H9 (cell line): ENCODE measurements at regions not wholly inside any gene's neighbourhood (a gene's known extent, or its start where the extent isn't known, plus 50 kb on each side); places are given as distances from the start of the nearest gene placed in this dataset.

Experiments used
- DNase-seq: peaks from one replicate; pipeline ENCODE4 v3.0.0-alpha.2; 2017
- H2AFZ ChIP-seq: one replicate; pipeline ENCODE4 v1.6.1; 2013; ENCODE audit warnings: mild to moderate bottlenecking, low read length, control low read depth, moderate library complexity
- H2AK5ac ChIP-seq: 2 replicates; pipeline ENCODE4 v1.6.1; 2013; ENCODE audit warnings: low read length, control low read depth, mixed read lengths; ENCODE audit not compliant: insufficient read length
- H2BK120ac ChIP-seq: one replicate; pipeline ENCODE4 v1.6.1; 2013; ENCODE audit warnings: low read depth, mild to moderate bottlenecking, low read length, control low read depth, inconsistent platforms; ENCODE audit not compliant: poor library complexity, severe bottlenecking
- H2BK12ac ChIP-seq: 2 replicates; pipeline ENCODE4 v1.6.1; 2013; ENCODE audit warnings: low read length, control low read depth, mixed read lengths, low read depth; ENCODE audit not compliant: insufficient read length
- H2BK15ac ChIP-seq: 2 replicates; pipeline ENCODE4 v1.6.1; 2013; ENCODE audit warnings: low read depth, low read length, control low read depth
- H2BK20ac ChIP-seq: one replicate; pipeline ENCODE4 v1.6.1; 2013; ENCODE audit warnings: low read depth, mild to moderate bottlenecking, low read length, control low read depth, inconsistent platforms; ENCODE audit not compliant: poor library complexity, severe bottlenecking
- H2BK5ac ChIP-seq: 2 replicates; pipeline ENCODE4 v1.6.1; 2013; ENCODE audit warnings: low read length, control low read depth, mixed read lengths; ENCODE audit not compliant: insufficient read length
- H3K14ac ChIP-seq: 2 replicates; pipeline ENCODE4 v1.6.1; 2013; ENCODE audit warnings: low read length, control low read depth; ENCODE audit not compliant: insufficient read depth
- H3K18ac ChIP-seq: 2 replicates; pipeline ENCODE4 v1.6.1; 2013; ENCODE audit warnings: low read depth, mild to moderate bottlenecking, mixed read lengths, low read length, control low read depth; ENCODE audit not compliant: insufficient read length
- H3K23ac ChIP-seq: 2 replicates; pipeline ENCODE4 v1.6.1; 2013; ENCODE audit warnings: low read length, control low read depth, mixed read lengths, low read depth; ENCODE audit not compliant: insufficient read length
- H3K23me2 ChIP-seq: 2 replicates; pipeline ENCODE4 v1.6.1; 2013; ENCODE audit warnings: low read depth, mild to moderate bottlenecking, mixed read lengths, low read length, control low read depth; ENCODE audit not compliant: insufficient read length, poor library complexity, severe bottlenecking
- H3K27ac ChIP-seq: 2 replicates; pipeline ENCODE4 v1.5.1; 2013; ENCODE audit warnings: low read length, control low read depth, mixed read lengths, low read depth; ENCODE audit not compliant: insufficient read length
- H3K27me3 ChIP-seq: 2 replicates; pipeline ENCODE4 v1.6.1; 2013; ENCODE audit warnings: low read length, control low read depth, inconsistent platforms; ENCODE audit not compliant: insufficient read depth
- H3K4ac ChIP-seq: 2 replicates; pipeline ENCODE4 v1.6.1; 2013; ENCODE audit warnings: low read depth, mild to moderate bottlenecking, control low read depth, inconsistent platforms, low read length, moderate library complexity
- H3K4me1 ChIP-seq: 2 replicates; pipeline ENCODE4 v1.6.1; 2013; ENCODE audit warnings: low read length, control low read depth, inconsistent platforms; ENCODE audit not compliant: insufficient read depth
- H3K4me2 ChIP-seq: 2 replicates; pipeline ENCODE4 v1.6.1; 2013; ENCODE audit warnings: low read length, control low read depth, mixed read lengths; ENCODE audit not compliant: insufficient read length, insufficient read depth
- H3K56ac ChIP-seq: 2 replicates; pipeline ENCODE4 v1.6.1; 2013; ENCODE audit warnings: low read depth, mild to moderate bottlenecking, mixed read lengths, low read length, control low read depth; ENCODE audit not compliant: insufficient read length
- H3K79me1 ChIP-seq: 2 replicates; pipeline ENCODE4 v1.6.1; 2013; ENCODE audit warnings: low read depth, mild to moderate bottlenecking, moderate library complexity, low read length, control low read depth, inconsistent platforms; ENCODE audit not compliant: insufficient read depth, poor library complexity, severe bottlenecking
- H3K79me2 ChIP-seq: 2 replicates; pipeline ENCODE4 v1.6.1; 2013; ENCODE audit warnings: low read length, control low read depth, inconsistent platforms; ENCODE audit not compliant: insufficient read depth
- H3K9ac ChIP-seq: 2 replicates; pipeline ENCODE4 v1.6.1; 2013; ENCODE audit warnings: low read length, control low read depth, mixed read lengths; ENCODE audit not compliant: insufficient read length; ENCODE audit errors: extremely low read depth
- H3K9me3 ChIP-seq: one replicate; pipeline ENCODE4 v1.6.1; 2013; ENCODE audit warnings: low read depth, low read length, inconsistent platforms; ENCODE audit not compliant: control insufficient read depth
- H3T11ph ChIP-seq: one replicate; pipeline ENCODE4 v1.6.1; 2013; ENCODE audit warnings: mild to moderate bottlenecking, low read length, control low read depth, inconsistent platforms
- H4K20me1 ChIP-seq: one replicate; pipeline ENCODE4 v1.6.1; 2013; ENCODE audit not compliant: control insufficient read depth, insufficient read length, insufficient read depth
- H4K5ac ChIP-seq: 2 replicates; pipeline ENCODE4 v1.6.1; 2013; ENCODE audit warnings: low read depth, mild to moderate bottlenecking, mixed read lengths, low read length, control low read depth; ENCODE audit not compliant: insufficient read length
- H4K8ac ChIP-seq: replicated peaks from 2 replicates; pipeline ENCODE4 v1.6.1; 2013; ENCODE audit warnings: low read length, control low read depth, mixed read lengths, low read depth; ENCODE audit not compliant: insufficient read length
- H4K91ac ChIP-seq: 2 replicates; pipeline ENCODE4 v1.6.1; 2013; ENCODE audit warnings: low read depth, mild to moderate bottlenecking, moderate library complexity, mixed read lengths, low read length, control low read depth; ENCODE audit not compliant: insufficient read length
- H3K27ac Mint-ChIP-seq, 3 experiments: 2 replicates in 2 of 3; 3 replicates in 1 of 3; pipeline ENCODE4 v1.8.0; 2020 to 2021; ENCODE audit warnings: mixed read lengths in 3 of 3, mild to moderate bottlenecking in 1 of 3, moderate library complexity in 1 of 3
- H3K27me3 Mint-ChIP-seq: 2 replicates; pipeline ENCODE4 v1.8.0; 2021; ENCODE audit warnings: low read depth, mild to moderate bottlenecking, moderate library complexity, mixed read lengths
- H3K36me3 Mint-ChIP-seq, 3 experiments: 2 replicates in 2 of 3; 3 replicates in 1 of 3; pipeline ENCODE4 v1.8.0; 2020 to 2021; ENCODE audit warnings: low read depth in 3 of 3, mixed read lengths in 3 of 3; ENCODE audit not compliant: insufficient read depth in 1 of 3
- H3K4me1 Mint-ChIP-seq, 2 experiments: 2 replicates each; pipeline ENCODE4 v1.8.0; 2020; ENCODE audit warnings: mixed read lengths in 2 of 2
- H3K4me3 Mint-ChIP-seq, 2 experiments: 2 replicates in 1 of 2; 3 replicates in 1 of 2; pipeline ENCODE4 v1.8.0; 2020 to 2021; ENCODE audit warnings: mild to moderate bottlenecking in 2 of 2, mixed read lengths in 2 of 2, moderate library complexity in 1 of 2
- H3K9me3 Mint-ChIP-seq, 2 experiments: 2 replicates in 1 of 2; 3 replicates in 1 of 2; pipeline ENCODE4 v1.8.0; 2020; ENCODE audit warnings: mild to moderate bottlenecking in 2 of 2, mixed read lengths in 2 of 2, moderate library complexity in 1 of 2
- WGBS: extraction: QIAGEN DNeasy Blood & Tissue Kit; methylation state at CpG from one replicate; pipeline ENCODE4 v1.1.7; 2013; ENCODE audit warnings: missing lambda C conversion rate, low lambda C conversion rate, mixed read lengths; ENCODE audit not compliant: insufficient read length; ENCODE audit errors: extremely low coverage; 5-methylcytosine and 5-hydroxymethylcytosine counted together
- TF ChIP-seq, protein P1 (sequence below): fragments of 200-600 bp; sonication (generic); conservative IDR thresholded peaks from 3 replicates; pipeline ENCODE4 v1.8.0; 2021; ENCODE audit warnings: antibody characterized with exemption, mild to moderate bottlenecking

DNA sequence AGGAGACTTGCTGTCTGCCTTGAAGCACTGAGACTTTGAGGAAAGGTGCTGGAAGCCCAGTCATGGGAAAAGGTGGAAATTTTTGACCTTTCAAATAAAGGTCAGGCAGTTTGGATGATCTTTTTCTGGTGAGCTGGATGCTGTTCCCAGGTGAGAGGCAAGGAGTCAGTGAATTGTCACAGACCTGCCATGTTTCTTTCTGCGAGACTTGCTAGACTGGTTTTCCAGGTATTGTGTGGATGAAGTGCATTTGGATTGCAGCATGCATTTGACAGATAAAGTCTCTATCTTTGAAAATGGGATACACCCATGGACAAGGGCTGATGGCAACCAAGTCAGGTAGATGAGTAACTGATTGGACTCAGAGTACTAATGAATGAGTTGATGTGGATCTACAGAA is 65.7 kb upstream of the NHLH2 start:
- H3K18ac ChIP-seq = no peak overlapping the region
- H2BK20ac ChIP-seq = no peak overlapping the region
- no peak overlapping the region for H3K23ac ChIP-seq
- H2BK120ac ChIP-seq = no peak overlapping the region
- no peaks in the 10 kb centered on the region for H3K9me3 ChIP-seq
- Mint-ChIP-seq H3K9me3 (no peaks in the 10 kb centered on the region), H3K27ac (no peak overlapping the region), H3K27me3 (no peaks in the 10 kb centered on the region; the same call in 1 of the 2 replicates), H3K36me3 (no peaks in the 10 kb centered on the region), H3K4me3 (no peak overlapping the region), H3K4me1 (peaks cover 19 to 22% of the 10 kb centered on the region in 2 experiments)
- H3K14ac ChIP-seq = no peak overlapping the region
- no peak overlapping the region for H3K9ac ChIP-seq
- no peak overlapping the region for H4K5ac ChIP-seq
- H2BK12ac ChIP-seq = no peak overlapping the region
- no peak overlapping the region for H3K27ac ChIP-seq
- DNase-seq = no peak
- H3K23me2 ChIP-seq = no peaks in the 10 kb centered on the region
- no peak overlapping the region for H4K91ac ChIP-seq
- H3K79me2 ChIP-seq = no peaks in the 10 kb centered on the region; the same call in 1 of the 2 replicates
- TF ChIP-seq, protein P1, sequence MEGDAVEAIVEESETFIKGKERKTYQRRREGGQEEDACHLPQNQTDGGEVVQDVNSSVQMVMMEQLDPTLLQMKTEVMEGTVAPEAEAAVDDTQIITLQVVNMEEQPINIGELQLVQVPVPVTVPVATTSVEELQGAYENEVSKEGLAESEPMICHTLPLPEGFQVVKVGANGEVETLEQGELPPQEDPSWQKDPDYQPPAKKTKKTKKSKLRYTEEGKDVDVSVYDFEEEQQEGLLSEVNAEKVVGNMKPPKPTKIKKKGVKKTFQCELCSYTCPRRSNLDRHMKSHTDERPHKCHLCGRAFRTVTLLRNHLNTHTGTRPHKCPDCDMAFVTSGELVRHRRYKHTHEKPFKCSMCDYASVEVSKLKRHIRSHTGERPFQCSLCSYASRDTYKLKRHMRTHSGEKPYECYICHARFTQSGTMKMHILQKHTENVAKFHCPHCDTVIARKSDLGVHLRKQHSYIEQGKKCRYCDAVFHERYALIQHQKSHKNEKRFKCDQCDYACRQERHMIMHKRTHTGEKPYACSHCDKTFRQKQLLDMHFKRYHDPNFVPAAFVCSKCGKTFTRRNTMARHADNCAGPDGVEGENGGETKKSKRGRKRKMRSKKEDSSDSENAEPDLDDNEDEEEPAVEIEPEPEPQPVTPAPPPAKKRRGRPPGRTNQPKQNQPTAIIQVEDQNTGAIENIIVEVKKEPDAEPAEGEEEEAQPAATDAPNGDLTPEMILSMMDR = no peak
- H3K4me2 ChIP-seq = no peak overlapping the region
- H2AK5ac ChIP-seq = no peak overlapping the region
- H4K8ac ChIP-seq = no peak overlapping the region
- H3K79me1 ChIP-seq = no peaks in the 10 kb centered on the region
- H3K4ac ChIP-seq = no peak overlapping the region
- no CpG with 5 or more reads among the region's 1 CpG for WGBS
- H3K56ac ChIP-seq = no peak overlapping the region
- H4K20me1 ChIP-seq = no peaks in the 10 kb centered on the region
- H3K27me3 ChIP-seq = no peaks in the 10 kb centered on the region
- no peak overlapping the region for H3T11ph ChIP-seq
- no peak overlapping the region for H2BK15ac ChIP-seq
- H2AFZ ChIP-seq = no peak overlapping the region
- H2BK5ac ChIP-seq = no peak overlapping the region
- H3K4me1 ChIP-seq = no peaks in the 10 kb centered on the region
